ENCODE measurements at regions not wholly inside any gene's neighbourhood (a gene's known extent, or its start where the extent isn't known, plus 50 kb on each side); places are given as distances from the start of the nearest gene placed in this dataset.
"Not testable (repeated sequence)": the region's sequence is repeated elsewhere in the genome, so short reads cannot be mapped to it uniquely, and the experiment has no call there.

GRCh38 chr6:170056278-170056711, 234.6 kb downstream of the DLL1 start:
- TF ChIP-seq, protein P1, sequence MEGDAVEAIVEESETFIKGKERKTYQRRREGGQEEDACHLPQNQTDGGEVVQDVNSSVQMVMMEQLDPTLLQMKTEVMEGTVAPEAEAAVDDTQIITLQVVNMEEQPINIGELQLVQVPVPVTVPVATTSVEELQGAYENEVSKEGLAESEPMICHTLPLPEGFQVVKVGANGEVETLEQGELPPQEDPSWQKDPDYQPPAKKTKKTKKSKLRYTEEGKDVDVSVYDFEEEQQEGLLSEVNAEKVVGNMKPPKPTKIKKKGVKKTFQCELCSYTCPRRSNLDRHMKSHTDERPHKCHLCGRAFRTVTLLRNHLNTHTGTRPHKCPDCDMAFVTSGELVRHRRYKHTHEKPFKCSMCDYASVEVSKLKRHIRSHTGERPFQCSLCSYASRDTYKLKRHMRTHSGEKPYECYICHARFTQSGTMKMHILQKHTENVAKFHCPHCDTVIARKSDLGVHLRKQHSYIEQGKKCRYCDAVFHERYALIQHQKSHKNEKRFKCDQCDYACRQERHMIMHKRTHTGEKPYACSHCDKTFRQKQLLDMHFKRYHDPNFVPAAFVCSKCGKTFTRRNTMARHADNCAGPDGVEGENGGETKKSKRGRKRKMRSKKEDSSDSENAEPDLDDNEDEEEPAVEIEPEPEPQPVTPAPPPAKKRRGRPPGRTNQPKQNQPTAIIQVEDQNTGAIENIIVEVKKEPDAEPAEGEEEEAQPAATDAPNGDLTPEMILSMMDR (IDR thresholded peaks at IDR 0.05; ENCODE audit: control extremely low read depth, extremely low read depth) = no peak
- WGBS, 2 donors = 90% methylated on average over 11 of the region's 11 CpGs
- Histone ChIP-seq H3K36me3 (ENCODE audit: control insufficient read depth in 4 of 4, insufficient read depth in 4 of 4, low read length in 4 of 4) (no peaks in the 10 kb centered on the region), H3K4me3 (no peak overlapping the region), H3K4me1 (ENCODE audit: control insufficient read depth in 5 of 5, insufficient read depth in 5 of 5, low read length in 5 of 5) (no peaks in the 10 kb centered on the region), H3K27ac (ENCODE audit: low read depth in 1 of 2, low read length in 1 of 2) (no peak overlapping the region), H3K9ac (ENCODE audit: insufficient read depth in 1 of 2, low read length in 2 of 2) (no peak overlapping the region), H3K9me3 (ENCODE audit: control insufficient read depth in 4 of 4, insufficient read depth in 3 of 4, low read length in 3 of 4) (peaks cover 0 to 2% (median 0%) of the 10 kb centered on the region in 4 donors), H3K27me3 (ENCODE audit: control insufficient read depth in 3 of 3, insufficient read depth in 3 of 3, low read length in 2 of 3) (peaks cover 0 to 7% (median 0%) of the 10 kb centered on the region in 3 donors)
- no peak for DNase-seq
- ATAC-seq (ENCODE audit: insufficient read depth, low FRiP score) = no peak

- ATAC-seq (ENCODE audit: insufficient read depth, low FRiP score); H3K9me3 ChIP-seq (ENCODE audit: control insufficient read depth in 4 of 4, insufficient read depth in 3 of 4, low read length in 3 of 4); H3K36me3 ChIP-seq (ENCODE audit: control insufficient read depth in 4 of 4, insufficient read depth in 4 of 4, low read length in 4 of 4); H3K27ac ChIP-seq (ENCODE audit: low read depth in 1 of 2, low read length in 1 of 2); H3K9ac ChIP-seq (ENCODE audit: insufficient read depth in 1 of 2, low read length in 2 of 2); H3K4me1 ChIP-seq (ENCODE audit: control insufficient read depth in 5 of 5, insufficient read depth in 5 of 5, low read length in 5 of 5); DNase-seq; H3K27me3 ChIP-seq (ENCODE audit: control insufficient read depth in 3 of 3, insufficient read depth in 3 of 3, low read length in 2 of 3); H3K4me3 ChIP-seq: not testable (repeated sequence)
- WGBS, 2 donors = 93 to 95% methylated on average over 11 to 14 of the region's 14 CpGs
Observed at GRCh38 chr6:170055797-170056196, 235.1 kb downstream of the DLL1 start.

- Histone ChIP-seq H3K27ac (ENCODE audit: low read depth in 1 of 2, low read length in 1 of 2) (no peak overlapping the region), H3K4me3 (no peak overlapping the region), H3K36me3 (ENCODE audit: control insufficient read depth in 4 of 4, insufficient read depth in 4 of 4, low read length in 4 of 4) (no peaks in the 10 kb centered on the region), H3K9me3 (ENCODE audit: control insufficient read depth in 4 of 4, insufficient read depth in 3 of 4, low read length in 3 of 4) (peaks cover 0 to 2% (median 0%) of the 10 kb centered on the region in 4 donors), H3K27me3 (ENCODE audit: control insufficient read depth in 3 of 3, insufficient read depth in 3 of 3, low read length in 2 of 3) (peaks cover 0 to 3% (median 0%) of the 10 kb centered on the region in 3 donors), H3K9ac (ENCODE audit: insufficient read depth in 1 of 2, low read length in 2 of 2) (no peak overlapping the region), H3K4me1 (ENCODE audit: control insufficient read depth in 5 of 5, insufficient read depth in 5 of 5, low read length in 5 of 5) (peaks cover 0 to 14% (median 0%) of the 10 kb centered on the region in 5 donors)
- ATAC-seq (ENCODE audit: insufficient read depth, low FRiP score) (no peak), DNase-seq (no peak)
- TF ChIP-seq, protein P1 (IDR thresholded peaks at IDR 0.05; ENCODE audit: control extremely low read depth, extremely low read depth) = no peak
- WGBS, 2 donors = 86 to 91% methylated on average over 18 of the region's 18 CpGs
Observed at GRCh38 chr6:170053966-170054661, 236.8 kb downstream of the DLL1 start.

GRCh38 chr6:170052991-170053821, 237.7 kb downstream of the DLL1 start:
- Histone ChIP-seq H3K9ac (ENCODE audit: insufficient read depth in 1 of 2, low read length in 2 of 2) (no peak overlapping the region), H3K4me3 (no peak overlapping the region), H3K9me3 (ENCODE audit: control insufficient read depth in 4 of 4, insufficient read depth in 3 of 4, low read length in 3 of 4) (peaks cover 0 to 2% (median 0%) of the 10 kb centered on the region in 4 donors), H3K4me1 (ENCODE audit: control insufficient read depth in 5 of 5, insufficient read depth in 5 of 5, low read length in 5 of 5) (peaks cover 0 to 14% (median 0%) of the 10 kb centered on the region in 5 donors), H3K27me3 (ENCODE audit: control insufficient read depth in 3 of 3, insufficient read depth in 3 of 3, low read length in 2 of 3) (peaks cover 0 to 5% (median 0%) of the 10 kb centered on the region in 3 donors), H3K27ac (ENCODE audit: low read depth in 1 of 2, low read length in 1 of 2) (no peak overlapping the region), H3K36me3 (ENCODE audit: control insufficient read depth in 4 of 4, insufficient read depth in 4 of 4, low read length in 4 of 4) (no peaks in the 10 kb centered on the region)
- ATAC-seq (ENCODE audit: insufficient read depth, low FRiP score) = no peak
- TF ChIP-seq, protein P1 (IDR thresholded peaks at IDR 0.05; ENCODE audit: control extremely low read depth, extremely low read depth) = no peak
- DNase-seq = no peak
- WGBS, 2 donors = 91 to 93% methylated on average over 27 of the region's 27 CpGs

All from lung (tissue), 11 donors.